SK-N-MC (cell line): ENCODE measurements at regions not wholly inside any gene's neighbourhood (a gene's known extent, or its start where the extent isn't known, plus 50 kb on each side); places are given as distances from the start of the nearest gene placed in this dataset.

Source experiments
- EZH2 ChIP-seq: fragments of 200-600 bp; sonication (generic); IDR thresholded peaks from one replicate; pipeline ENCODE4 v1.6.1; 2017; ENCODE audit warnings: antibody characterized with exemption
- FOXP2 ChIP-seq: optimal IDR thresholded peaks from 2 replicates; pipeline ENCODE3; 2011; ENCODE audit warnings: mild to moderate bottlenecking, moderate library complexity; ENCODE audit not compliant: insufficient read depth; ENCODE audit errors: extremely low read length, control extremely low read depth
- POLR2AphosphoS5 ChIP-seq: IDR thresholded peaks from 2 replicates; pipeline ENCODE4 v1.6.1; 2012; ENCODE audit warnings: mild to moderate bottlenecking, low read depth, low read length, borderline replicate concordance

GRCh38 chr5:159861086-159861485, 55.2 kb upstream of the ADRA1B start:
- TF ChIP-seq EZH2 (no peak), POLR2AphosphoS5 (no peak), FOXP2 (no peak)
